Hematopoietic multipotent progenitor cell treated with erythropoietin and hydrocortisone succinate and interleukin-3 and kit ligand, for 8 days (in vitro differentiated cells): ENCODE measurements at regions not wholly inside any gene's neighbourhood (a gene's known extent, or its start where the extent isn't known, plus 50 kb on each side); places are given as distances from the start of the nearest gene placed in this dataset.
"Not testable (repeated sequence)": the region's sequence is repeated elsewhere in the genome, so short reads cannot be mapped to it uniquely, and the experiment has no call there.

ENCODE experiments used
- DNase-seq: peaks from one replicate; pipeline ENCODE4 v3.0.0-alpha.2; 2015

DNA sequence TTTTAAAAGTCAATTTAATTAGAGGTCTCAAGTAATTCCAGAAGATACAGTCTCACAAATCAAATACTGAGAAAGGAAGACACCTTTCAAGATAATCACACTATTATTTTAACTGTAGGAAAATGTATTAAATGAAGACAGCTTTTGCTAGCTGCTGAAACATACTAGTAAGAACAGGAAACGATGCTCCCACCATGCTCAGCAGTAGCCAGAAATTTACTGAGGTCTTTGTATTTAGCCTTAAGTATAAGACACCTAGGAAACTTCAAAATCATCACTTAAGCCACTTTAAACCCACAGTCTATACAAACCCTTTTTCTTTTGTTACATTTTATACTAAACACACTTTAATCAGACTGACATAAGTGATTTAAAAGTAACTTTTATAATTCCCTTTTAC lies 72.7 kb upstream of the NPIPB12 start:
- DNase-seq, result not testable (repeated sequence)

DNA sequence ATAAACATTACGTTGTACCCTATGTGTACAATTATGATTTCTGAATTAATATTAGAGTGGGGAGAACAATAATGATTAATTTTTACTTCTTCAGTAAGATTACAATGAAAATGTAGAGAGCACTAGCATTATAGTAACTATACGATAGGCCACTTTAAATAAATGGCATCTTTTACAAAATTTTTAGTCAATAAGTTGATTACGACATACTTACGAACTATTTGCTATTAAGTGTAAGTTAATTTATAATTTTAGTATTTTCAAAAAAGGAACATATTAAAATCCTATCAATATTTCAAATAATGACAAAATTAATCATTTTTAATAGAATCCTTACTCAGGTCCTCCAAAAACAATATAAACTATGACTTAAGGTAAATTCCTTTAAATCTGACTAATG lies 75.6 kb upstream of the NPIPB12 start:
- DNase-seq, result not testable (repeated sequence)

DNA sequence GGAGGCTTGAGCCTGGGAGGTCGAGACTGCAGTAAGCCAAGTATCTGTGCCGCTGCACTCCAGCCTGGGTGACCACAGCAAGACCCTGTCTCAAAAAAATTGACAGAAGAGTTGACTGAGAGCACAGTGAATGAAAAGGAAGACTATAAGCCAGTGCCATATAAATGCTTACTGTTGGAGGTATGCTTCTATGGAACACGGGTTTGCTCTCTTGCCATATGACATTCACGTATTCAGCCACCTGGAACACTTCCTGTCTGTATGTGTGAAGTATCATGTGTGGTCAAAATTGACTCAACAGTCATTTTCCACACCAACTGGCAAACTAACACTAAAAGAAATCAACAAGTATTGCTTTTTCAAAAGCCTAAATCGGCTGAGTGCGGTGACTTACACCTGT lies 71.1 kb upstream of the SPN start:
- not testable (repeated sequence) for DNase-seq

GRCh38 chr16:29594269-29594925 lies 68.7 kb upstream of the SPN start:
- peak; percentile 69 for DNase-seq

DNA sequence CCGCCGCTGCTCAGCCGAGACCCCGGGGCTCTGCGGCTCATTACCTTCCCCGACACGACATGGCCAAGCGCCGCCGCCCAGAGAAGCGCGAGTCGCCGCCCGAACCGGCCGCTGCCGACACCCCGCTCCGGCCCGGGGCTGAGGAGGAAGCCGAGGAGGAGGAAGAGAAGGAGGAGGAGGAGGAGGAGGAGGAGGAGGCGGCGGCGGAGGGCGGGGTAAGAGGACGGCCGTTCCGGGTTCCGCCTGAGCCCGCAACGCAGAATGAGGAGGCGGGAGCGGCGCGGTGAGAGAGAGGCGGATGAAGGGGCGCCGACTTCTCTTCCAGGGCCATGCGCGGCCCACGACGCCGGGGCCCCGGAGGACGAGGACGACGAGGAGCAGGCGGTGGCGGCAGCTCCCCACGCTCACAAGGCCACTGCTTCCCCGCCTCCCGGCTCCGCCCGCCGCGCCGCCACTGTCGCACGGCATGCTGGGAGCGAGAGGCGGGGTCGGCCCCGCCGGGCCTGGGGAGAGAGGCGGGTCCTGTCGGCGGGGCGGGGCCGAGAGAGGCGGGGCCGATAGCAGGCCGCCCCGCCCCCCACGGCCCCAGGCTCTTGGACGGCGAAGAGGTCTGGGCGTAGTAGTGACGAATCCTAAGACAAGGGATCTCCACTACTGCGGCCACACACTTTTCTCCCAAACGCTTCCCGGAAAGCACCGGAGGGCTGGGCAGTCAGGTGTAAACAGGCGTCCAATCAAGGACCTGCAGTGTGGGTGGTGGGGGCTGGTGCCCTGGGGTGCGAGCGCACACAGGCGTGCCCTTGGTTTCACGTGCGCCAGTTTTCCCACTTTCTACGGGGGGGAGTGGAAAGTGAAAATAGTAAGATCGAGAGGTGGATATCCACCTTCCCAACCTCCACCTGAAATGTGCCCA lies 67.9 kb upstream of the SPN start:
- DNase-seq, result peak; percentile 88

DNA sequence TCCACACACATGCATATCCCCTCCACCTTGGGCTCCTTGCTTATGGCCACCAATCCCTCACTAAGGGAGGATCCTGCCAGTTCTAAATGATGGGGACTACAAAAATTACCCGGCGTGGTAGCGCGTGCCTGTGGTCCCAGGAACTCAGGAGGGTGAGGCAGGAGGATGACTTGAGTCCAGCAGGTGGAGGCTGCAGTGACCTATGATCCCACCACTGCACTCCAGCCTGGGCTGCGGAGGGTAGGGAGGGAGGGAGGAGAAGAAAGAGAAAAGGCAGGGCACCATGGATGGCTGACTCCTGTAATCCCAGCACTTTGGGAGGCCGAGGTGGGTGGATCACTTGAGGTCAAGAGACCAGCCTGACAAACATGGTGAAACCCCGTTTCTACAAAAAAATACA lies 66.0 kb upstream of the SPN start:
- not testable (repeated sequence) for DNase-seq

DNA sequence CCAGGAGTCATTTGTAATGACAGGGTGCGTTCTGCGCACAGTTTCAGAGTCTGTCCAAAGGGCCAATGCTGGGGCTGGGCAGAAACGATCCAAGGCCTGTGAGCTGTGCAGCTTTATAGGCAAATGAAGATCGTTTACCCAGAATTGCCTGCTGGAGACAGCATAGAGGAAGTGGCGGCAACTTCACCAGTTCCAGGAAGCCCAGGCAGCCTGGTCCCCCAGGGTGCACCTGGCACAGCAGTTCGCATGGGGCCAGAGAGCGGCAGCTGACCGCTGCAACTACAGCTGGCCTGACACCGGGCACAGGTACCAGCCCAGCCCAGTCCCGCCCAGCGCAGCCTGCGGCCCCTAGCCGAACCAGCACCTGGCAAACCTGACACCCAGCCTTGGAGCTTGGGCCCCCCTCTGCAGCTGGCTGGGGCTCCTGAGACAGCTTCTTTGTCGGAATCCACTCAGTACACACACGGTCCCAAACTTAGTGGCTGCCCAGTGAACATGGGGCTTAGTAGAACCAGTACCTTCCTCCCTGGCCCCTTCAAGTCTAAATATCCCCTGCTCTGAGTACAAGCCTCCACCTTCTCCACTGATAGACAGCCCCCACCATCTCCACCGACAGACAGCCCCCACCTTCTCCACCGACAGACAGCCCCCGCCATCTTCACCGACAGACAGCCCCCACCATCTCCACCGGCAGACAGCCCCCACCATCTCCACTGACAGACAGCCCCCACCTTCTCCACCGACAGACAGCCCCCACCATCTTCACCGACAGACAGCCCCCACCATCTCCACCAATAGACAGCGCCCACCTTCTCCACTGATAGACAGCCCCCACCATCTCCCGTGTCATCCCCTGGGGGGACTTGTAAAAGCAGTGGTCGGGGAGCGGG lies 62.7 kb upstream of the SPN start:
- peak; percentile 38 for DNase-seq

GRCh38 chr16:29602247-29602625 lies 60.8 kb upstream of the SPN start:
- peak; percentile 95 for DNase-seq

GRCh38 chr16:29602683-29603088 lies 60.4 kb upstream of the SPN start:
- DNase-seq, result not testable (repeated sequence)

DNA sequence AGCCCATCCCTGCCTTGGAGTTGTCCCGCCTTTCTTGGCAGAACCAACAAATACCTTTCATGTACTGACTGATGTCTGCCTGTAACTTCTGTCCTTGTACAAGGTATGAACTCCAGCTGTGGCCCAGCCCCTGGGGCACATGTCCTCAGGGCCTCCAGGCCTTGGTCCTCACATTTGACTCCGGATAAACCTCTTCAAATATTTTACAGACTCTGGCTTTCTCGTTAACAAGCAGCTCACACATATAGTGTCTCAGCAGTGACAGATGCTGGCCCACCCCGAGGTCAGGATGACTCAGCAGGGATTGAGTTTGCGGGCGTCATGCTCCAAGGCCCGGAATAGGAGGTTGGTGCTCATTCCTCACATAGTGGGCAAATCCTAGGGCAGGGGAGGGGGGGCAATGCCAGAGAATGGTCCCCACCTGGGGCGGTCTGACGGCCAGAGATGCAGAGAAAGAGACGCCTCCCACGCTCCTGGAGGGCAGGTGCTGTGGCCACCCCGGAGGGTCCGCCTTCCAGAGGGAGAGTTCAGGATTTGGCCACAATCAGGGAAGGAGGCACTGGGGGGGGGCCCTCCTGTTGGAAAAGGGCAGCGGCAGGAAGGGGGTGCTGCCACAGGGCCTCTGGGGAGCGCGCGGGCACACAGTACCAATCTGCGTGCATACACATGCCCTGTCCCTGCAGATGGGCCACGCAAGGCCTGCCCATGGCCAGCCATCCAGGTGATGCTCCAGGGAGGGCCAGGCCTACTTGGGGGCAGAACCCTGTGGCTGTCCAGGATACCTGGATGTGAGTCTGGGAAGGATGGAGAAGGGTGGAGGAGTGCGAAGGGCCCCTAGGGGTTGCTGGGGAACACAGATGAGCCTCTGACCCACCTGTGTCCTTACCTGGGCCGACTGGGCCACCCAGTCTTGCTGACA lies 58.2 kb upstream of the SPN start:
- peak; percentile 74 for DNase-seq

- DNase-seq, result not testable (repeated sequence)
These were observed 57.3 kb upstream of the SPN start for GRCh38 chr16:29605593-29606205.

DNA sequence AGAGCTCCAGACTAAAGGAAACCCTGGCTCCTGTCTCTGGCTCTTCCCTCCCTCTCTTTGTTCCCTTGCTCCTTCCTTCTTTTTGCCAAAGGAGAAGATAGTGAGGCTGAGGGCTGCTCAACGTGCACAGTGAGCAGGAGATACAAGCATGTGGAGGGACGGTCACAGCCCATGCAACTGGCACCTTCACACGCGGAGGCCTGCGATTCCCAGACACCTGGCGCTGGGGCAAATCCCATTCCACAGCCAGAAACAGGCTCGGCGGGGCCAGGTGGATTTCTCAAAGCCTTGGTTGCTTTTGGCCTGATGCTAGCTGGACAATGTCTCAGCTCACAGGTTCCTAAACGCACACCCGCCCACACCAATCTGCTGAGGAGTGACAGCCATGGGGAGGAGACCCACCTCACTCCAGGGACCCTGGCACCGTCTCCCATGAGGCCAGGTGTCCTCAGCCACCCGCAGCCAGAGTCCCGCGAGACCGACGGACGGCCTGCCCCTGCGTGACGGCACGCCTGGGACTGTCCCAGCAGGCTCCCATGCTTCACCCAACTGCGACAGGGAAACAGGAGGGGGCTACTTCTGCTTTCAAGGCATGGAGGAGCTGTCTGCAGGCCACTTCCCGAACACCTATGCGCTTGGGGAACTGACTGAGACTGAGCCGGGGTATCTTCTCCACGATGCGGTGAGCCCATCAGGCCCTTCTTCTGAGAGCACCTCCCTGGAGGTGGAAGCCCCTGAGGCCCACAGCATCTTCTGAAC lies 56.2 kb upstream of the SPN start:
- DNase-seq, result not testable (repeated sequence)

DNA sequence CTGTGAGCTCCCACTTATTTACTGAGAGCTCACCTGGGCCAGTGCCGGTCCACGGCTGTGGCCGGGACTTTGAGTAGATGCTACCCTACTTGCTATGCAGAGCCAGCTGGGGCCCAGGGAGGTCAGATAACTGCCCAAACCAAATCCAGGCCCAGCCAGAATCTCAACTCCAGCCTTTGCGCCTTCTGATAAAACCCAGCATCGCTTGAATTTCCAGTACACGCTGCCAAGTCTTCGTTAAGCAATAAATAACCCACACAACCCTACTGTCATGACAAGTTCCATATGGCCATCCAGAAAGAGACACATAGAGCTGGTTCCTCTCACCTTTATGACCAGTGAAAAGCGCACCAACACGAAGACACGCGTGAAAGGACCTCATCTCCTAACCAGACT lies 55.6 kb upstream of the SPN start:
- DNase-seq, result peak; percentile 29

DNA sequence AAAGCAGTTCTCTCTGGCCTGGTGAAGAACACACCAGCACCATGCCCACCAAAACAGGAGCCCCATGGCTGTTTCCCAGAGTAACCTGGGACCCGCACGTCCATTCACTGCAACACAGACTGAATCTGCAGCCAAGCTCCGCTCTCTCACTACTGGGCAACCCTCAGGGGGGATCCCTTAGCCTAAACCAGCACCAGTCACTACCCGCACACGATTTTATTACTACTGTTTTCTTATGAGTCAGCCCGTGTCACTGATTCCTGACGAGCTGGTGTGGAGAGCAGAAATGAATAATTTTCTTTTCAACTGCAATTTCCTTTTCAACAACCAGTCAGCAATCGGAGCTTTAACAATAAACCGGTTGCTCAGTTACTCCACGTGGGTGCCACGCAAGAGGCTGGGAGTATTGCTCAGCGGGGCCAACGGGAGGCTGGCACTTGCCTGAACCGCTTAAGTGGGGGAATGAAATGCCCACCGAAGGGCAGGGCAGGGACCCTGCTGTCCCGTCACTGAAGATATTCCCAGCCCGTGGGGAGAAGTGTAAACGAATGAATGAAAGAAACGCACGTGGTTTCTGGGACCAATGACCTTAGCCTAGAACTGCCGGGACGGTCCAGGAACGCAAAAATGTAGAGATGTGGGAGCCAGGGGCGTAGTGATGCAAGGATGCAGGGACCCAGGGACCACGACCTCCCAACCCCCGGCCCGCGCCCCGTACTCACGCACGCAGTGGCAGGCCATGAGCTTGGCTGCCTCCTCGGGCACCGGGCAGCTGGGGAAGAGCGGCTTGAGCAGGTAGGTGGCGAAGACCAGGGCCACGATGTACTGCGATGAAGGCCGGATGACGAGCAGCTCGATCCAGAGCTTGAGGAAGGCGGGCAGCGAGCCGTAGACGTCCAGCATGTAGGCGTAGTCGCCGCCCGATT lies 50.4 kb upstream of the SPN start:
- DNase-seq, result not testable (repeated sequence)
